GM19438 (cell line): ENCODE measurements at regions not wholly inside any gene's neighbourhood (a gene's known extent, or its start where the extent isn't known, plus 50 kb on each side); places are given as distances from the start of the nearest gene placed in this dataset.

Experiments used
- ATAC-seq: cut with Tn5 transposase; IDR thresholded peaks from one replicate; pipeline ENCODE4 v1.9.1; 2021; ENCODE audit warnings: low read depth; ENCODE audit not compliant: unreplicated experiment

DNA sequence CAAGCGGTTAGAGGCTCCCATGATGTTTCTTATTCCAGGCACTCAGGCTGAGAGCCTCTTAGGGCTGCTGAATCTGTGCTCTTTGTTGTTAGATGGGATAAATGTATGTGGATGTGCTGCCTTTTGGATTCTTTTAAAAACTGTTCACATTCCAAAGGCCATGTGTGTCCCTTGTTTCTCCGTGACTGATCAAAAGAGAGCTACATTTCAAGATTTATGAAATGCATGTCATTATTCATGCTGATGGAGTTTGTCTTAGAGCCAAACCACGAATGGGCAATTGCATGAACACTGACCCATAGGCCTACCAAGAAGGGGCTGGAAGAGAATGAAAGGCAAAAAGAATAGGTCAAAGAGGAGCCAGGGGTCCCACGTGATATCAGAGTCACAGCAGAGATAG lies 104.9 kb upstream of the TSHZ2 start:
- ATAC-seq = no peak

DNA sequence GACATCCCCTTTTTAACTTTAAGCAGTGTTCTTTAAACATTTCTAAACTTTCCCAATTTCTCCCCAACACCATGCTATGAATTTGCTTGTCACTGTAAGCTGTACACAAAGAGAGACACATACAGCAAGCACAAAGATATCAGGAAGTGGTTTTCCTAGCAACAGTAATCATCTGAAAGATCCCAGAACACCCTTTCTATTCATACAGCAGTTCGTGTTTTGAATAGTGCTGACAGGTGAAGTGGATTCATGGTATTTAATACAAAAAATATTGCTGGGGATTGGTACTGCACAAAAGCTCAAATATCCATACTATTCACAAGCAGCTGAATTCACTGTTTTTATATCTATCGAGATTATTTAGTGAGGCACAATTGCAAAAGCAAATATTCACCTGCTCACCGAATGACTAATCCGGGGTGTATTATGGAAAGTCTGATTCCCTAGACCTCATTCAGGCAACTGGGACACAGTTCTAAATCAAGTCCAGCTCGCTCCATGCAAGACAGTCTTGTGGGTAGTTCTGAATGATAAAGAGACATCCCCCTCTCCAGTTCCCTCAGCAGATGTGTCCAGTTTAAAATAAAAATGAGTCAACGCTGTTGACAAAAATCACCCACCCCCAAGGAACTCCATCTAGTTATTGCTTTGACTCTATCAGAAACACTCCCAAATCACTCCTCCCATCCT lies 107.1 kb upstream of the TSHZ2 start:
- no peak for ATAC-seq

- ATAC-seq = no peak
These were observed 112.8 kb upstream of the TSHZ2 start for GRCh38 chr20:52859156-52859876.

- no peak for ATAC-seq
These were observed 119.4 kb upstream of the TSHZ2 start for GRCh38 chr20:52852714-52853113.

- ATAC-seq = no peak
These were observed 124.3 kb upstream of the TSHZ2 start for GRCh38 chr20:52847731-52848359.

DNA sequence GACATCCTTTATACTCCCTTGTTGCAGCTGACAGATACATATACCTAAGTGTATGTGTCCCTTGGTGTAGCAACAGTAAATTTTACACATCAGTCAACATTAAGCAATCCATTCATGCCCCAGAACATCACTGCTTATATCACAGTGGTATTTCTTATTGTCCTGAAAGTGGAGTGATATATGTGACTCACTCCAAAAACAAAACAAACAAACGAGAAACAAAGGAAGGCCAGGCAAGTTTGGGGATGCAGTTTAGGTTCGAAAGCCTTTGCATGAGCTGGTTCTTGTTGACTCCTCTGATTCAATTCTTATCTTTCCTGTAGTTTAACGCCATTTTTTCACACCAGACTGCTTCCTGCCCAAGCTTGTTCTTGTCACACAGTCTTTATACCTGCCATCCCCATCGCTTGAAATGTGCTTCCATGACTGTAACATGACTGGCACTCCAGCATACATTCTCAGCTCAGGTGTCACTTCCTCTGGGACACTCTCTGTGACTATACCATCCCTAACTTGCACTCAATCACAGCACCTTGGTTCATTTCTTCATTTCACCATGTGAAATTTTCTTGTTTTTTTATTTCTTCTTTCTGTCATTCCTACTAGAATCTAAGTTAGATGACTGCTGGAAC lies 125.0 kb upstream of the TSHZ2 start:
- ATAC-seq = no peak

DNA sequence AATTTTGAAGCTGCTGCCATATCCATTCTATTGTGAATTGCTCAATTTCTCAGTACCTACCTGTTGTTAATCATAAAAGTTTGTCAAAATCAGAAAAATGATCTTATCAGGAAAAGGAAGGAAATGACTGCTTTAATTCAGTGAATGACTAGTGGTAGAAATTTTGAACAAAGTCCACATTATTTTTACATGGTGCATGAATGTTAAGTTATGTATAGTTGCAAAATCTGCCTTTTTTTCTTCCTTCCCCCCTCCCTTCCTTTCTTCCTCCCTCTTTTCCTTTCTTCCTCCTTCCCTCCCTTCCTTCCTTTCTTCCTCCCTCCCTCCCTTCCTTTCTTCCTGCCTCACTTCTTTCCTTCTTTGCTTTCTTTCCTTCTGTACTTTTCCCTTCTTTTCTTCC lies 127.1 kb upstream of the TSHZ2 start:
- no peak for ATAC-seq

DNA sequence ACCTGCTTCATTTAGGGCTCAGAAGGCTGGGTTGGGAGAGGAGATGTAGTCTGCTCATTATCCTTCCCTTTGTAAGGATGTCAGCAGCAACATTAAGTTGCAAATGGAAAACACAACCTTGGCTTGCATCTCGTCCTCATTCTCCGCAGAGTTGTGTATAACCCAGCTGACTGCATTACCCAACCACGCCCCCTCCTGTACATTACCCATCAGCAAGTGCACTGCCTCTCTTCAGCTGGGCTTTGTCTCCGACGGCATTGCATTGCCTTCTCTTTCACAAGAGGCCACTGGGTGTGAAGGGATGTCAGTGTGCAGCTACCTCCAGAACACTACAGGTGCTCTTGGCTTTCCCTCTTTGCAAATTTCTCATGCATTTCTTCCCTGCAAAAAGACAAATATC lies 128.7 kb upstream of the TSHZ2 start:
- ATAC-seq = no peak

- no peak for ATAC-seq
These were observed 131.2 kb upstream of the TSHZ2 start for GRCh38 chr20:52841003-52841402.

GRCh38 chr20:52840041-52840440 lies 132.1 kb upstream of the TSHZ2 start:
- ATAC-seq = no peak

GRCh38 chr20:52838510-52839241 lies 133.5 kb upstream of the TSHZ2 start:
- ATAC-seq = no peak

- no peak for ATAC-seq
These were observed 134.8 kb upstream of the TSHZ2 start for GRCh38 chr20:52837378-52837777.

DNA sequence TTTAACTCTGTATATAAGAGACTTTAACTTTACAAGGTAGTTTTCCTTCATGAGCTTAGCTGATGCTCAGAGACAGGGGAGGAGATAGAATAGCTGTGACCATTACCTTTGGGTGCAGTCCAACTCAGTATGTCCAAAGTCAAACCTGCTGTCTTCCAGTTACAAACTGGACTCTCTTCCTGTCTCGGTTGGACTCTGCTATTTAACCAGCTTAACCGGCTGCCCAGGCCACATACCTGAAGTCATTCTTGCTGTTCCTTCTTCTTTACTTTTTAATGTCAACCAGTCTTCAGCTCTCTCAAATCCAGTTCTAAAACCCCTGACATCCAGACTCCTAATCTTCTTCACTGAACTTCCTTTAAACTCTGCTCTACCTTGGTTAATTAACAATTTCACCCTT lies 138.3 kb upstream of the TSHZ2 start:
- ATAC-seq = no peak

GRCh38 chr20:52832151-52832774 lies 139.9 kb upstream of the TSHZ2 start:
- ATAC-seq = no peak

- no peak for ATAC-seq
These were observed 141.6 kb upstream of the TSHZ2 start for GRCh38 chr20:52830598-52830997.

GRCh38 chr20:52829111-52829510 lies 143.0 kb upstream of the TSHZ2 start:
- ATAC-seq = no peak

DNA sequence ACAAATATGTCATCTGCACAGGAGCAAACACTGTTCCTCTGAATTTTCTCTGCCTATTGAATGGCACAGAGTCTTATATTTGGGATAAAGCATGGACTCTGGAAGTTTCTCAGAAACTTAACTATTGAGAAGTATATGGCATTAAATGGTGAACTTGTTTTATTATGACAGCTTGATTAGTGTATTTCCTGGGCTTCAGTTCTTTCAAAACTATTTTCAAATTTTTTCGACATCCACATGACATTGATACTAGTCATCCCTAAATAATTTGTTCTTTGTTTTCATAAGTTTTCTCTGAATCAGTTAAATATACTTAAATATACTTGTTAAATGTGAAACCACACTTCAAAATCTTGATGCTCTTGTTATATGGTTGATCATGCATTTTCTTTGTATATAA lies 144.0 kb upstream of the TSHZ2 start:
- ATAC-seq = no peak

- no peak for ATAC-seq
These were observed 145.4 kb upstream of the TSHZ2 start for GRCh38 chr20:52826722-52827121.

GRCh38 chr20:52826321-52826720 lies 145.8 kb upstream of the TSHZ2 start:
- no peak for ATAC-seq

- ATAC-seq = no peak
These were observed 147.5 kb upstream of the TSHZ2 start for GRCh38 chr20:52824494-52825216.
